ENCODE measurements at regions not wholly inside any gene's neighbourhood (a gene's known extent, or its start where the extent isn't known, plus 50 kb on each side); places are given as distances from the start of the nearest gene placed in this dataset.

DNA sequence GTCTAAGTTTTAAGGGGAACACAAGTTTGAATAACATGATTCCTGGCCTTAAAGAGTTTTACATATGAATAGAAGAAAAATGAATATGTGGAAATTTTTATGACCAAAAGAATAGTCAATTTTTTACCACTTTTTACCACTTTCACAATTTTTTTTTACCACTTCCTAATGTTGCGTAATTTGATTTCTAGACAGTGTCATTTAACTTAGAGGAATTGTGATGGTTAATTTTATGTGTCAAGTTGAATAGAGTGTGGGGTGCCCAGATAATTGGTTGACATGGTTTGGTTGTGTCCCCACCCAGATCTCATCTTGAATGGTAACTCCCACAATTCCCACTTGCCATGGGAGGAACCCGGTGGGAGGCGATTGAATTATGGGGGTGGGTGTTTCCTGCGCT, 416.6 kb downstream of the KIF4B start:
- DNase-seq = no peak

DNA sequence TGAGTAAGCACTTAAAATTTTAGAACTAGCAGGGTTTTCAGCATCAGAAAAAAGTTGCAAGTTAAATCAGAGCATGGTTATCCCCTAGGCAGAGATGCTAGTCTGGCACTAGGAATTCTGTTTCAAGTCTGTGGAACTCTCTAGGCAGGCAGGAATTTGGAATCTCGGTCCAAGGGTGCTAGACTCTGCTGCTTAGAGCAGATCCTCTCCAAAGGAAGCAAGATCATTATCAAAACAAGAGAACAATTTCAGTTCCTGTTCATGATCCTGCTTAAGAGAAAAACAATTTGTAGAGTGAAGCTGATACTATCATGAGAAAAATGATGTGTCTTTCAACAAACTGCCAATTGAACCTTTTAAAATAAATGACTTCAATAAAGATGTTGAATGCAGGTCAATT, 420.7 kb downstream of the KIF4B start:
- DNase-seq = no peak

DNA sequence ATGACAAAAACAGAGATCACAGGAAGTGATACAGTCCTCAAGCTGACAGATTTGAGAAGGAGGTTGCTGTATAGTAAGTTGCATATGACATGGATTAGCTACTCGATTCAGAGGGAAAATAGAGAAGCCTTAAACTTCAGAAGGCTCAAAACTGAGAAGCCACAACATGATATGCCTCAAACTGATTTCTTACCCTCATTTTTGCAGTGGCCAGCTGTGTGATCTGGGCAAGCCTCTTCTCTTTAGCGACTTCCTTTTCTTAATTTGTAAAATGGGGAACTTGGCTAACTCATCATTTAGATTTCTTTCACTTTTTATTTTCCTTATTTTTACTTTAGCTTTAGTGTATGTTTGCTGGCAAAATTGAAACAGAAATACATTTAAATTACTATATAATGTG, 421.1 kb downstream of the KIF4B start:
- no peak for DNase-seq

DNA sequence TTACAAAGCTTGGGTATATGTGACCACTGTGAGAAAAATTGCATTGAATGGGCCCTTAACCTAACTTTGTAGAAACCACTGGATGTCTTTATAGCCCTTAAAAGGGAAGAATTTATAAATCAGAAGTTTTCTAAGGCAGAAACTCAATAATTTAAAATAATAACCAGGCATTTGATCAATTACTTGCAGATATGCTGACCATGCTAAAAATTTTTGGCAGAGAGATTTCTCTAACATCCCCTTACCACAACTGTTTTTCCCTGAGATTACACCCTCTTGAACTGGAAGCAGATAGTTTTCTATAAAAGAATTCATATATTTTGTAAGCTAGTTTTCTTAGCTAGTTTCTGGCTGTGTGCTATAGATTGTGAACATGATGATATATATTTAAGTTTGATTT, 428.3 kb downstream of the KIF4B start:
- no peak for DNase-seq

DNA sequence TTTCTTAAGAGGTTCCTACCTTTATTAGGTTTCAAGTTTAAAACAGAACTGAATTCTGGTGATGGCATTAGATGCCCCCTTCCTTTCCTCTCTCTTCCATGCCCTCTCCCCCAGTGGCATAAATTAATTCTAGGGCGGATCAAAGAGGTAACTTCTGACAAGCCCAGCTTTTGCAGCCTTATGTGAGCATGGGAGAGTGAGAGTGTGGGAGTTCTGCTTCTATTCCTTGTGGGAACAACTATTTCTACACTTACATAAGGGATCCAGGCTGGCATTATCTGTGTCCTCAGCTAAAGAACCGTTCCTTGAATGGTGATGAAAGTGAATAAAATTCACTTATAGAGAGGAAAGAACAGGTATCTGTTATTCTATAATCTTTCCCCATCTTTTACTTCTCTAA, 437.6 kb downstream of the KIF4B start:
- DNase-seq = no peak

DNA sequence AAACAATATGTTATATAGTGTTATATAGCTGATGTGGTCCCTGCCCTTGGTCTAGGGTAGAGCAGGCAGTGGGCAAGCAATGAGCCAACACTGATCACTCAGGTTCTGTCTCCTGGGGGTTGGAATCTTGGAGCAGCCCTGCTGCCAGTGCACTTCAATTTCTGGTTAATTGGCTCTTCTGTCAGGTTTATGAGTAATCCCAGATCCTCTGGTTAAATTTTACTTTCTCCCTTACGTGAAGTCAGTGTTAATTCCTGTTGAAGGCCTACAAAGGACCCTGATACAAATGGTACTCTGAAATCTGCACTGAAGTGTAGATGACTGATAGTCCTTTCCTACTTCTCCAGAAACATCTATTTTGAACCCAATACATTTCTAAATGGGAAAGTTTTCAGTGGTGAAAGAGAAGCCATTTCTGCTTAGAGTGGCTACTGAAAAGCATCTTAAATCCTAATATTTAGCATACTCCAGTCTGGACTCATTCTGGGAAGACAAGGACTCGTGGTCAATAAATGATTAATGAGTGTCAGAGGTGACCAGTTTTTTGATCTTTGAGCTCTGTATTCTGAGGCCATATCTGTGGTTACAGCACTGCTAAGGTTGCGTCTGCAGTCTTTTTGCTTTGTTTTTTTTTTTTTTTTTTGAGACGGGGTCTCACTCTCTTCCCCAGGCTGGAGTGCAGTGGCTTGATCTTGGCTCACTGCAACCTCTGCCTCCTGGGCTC, 442.4 kb downstream of the KIF4B start:
- no peak for DNase-seq

DNA sequence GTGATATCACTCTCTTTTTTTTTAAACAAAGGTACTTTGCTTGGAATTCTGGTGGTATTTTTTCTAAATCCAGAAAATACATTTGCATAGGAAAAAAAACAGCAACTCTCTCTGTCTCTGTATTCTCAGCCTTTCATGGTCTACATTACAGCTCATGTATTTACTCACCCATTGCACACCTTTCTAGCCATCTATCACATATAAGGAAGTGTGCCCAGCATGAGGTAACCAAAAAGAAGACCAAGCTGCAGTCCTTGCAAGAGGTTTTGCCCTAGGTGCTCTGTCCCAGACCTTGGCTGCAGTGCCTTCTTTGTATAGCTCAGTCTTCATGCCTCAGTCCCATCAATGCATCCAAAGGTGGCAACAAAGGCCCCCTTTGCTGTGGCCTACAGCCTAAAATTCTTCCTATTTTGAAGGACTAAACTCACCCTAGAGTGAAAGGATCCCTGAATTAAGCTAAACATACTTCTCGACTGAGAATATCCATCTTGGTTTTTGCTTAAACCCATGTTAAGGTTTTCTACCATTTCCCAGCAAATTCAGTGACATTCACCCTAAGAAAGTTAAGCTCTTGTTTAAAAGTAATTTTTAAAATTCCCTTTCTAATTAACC, 446.4 kb downstream of the KIF4B start:
- no peak for DNase-seq

DNA sequence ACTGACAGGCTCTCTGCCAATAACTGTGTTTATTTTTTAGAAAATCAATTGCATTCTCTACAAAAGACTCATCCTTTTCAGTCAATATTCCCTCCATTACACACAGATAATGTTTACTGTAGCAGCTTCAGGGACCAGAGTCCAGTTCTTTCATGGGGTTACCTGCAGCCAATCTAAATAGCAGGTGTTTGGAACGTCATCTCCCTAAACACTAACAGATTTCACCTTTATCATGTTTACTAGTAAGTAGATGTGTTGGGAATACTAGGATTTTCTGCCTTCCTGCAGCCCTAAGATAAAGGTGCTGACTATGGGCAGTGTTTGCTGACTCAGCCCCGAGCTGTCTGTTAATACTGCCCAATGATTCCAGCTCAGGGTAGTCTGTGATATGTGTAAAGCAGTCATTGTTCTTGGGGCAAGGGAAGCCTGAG, 447.0 kb downstream of the KIF4B start:
- no peak for DNase-seq

DNA sequence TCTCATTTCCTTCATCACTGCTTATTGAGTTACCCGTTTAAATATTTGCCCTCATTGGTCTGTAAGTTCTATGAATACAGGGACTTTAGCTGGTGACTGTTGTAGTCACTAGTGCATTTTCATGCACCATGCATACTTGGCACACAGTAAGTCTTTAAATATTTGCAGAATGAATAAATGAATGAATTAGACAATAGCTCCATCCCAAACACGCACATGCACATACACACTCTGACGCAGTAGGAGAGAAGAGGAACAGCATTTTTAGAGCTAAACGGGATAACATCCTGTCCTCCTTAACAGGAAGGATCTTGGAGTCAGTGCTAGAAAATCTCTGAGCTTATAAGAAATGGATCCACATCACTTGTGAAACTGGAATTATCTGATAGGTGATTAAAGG, 447.7 kb downstream of the KIF4B start:
- DNase-seq = no peak

DNA sequence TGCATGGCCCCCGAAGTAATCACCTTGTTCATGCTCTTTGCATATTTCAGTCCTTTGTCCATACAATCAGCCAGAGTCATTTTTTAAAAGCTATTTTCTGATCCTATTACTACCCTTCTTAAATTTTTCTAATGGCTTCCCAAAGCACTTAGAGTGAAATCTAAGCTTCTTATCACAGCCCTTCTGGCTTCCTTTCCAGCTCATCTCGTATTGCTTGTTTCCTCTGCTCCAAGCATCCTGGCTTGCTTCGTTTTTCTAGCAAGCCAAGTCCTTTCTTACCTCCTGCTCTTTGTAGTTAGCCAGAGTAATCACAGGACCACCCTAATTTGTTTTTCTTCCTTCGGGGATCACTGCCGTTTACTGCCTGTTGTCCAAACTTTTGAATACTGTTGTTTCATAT, 453.3 kb downstream of the KIF4B start:
- no peak for DNase-seq

DNA sequence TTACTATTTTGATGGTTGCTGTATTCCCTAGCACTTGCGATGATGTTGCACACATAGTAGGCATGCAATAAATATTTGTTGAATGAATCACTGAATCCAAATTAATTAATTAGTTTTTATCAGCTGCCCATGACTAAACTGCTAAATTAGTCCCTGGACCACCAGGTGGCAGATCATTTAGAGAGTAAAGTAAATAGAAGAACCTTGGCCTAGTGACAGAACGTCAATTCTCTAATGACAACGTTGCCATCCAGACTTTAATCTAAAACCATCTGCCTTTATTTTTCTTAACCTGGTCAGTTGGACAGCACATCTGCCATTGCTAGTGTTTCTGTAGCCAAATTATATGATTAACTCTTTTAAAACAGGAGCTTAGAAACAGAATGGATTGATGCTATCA, 457.5 kb downstream of the KIF4B start:
- DNase-seq = peak; percentile 54

DNA sequence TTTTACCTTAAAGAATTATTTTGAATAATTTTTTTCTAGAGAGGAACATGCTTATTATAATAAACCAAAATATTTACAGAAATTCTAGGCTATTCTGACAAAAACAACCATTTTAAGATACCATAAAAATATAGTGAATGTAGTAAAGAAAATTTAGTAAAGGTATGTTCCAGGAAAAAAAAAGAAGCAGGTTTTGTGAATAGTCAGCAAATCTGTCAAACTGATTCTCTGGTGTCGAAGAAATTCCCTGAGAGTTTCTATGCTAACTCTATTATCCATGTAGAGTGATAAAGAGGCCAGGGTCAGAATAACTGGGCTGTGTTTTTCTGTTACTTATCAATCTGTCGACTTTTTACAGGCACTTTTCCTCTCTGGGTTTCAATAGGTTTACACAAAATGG, 459.2 kb downstream of the KIF4B start:
- DNase-seq = no peak

DNA sequence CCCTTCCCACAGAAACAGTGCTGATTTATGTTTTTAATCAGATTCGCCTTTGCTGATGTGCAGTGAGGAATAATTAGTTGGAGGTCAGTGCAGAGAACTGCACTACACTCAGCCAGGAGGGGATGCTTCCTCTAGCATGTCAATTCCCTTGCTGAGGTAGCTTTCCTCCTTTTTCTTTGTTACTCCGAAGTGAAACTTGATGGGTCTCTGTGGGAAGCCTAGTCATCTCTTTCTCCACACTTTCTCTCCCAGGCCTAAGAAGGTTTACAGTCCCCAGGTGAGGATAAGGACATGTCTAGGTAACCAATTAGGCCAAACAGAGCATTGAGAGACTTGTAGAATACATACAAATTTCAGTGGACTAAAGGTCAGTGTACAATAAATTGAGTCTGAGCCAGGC, 461.8 kb downstream of the KIF4B start:
- no peak for DNase-seq

DNA sequence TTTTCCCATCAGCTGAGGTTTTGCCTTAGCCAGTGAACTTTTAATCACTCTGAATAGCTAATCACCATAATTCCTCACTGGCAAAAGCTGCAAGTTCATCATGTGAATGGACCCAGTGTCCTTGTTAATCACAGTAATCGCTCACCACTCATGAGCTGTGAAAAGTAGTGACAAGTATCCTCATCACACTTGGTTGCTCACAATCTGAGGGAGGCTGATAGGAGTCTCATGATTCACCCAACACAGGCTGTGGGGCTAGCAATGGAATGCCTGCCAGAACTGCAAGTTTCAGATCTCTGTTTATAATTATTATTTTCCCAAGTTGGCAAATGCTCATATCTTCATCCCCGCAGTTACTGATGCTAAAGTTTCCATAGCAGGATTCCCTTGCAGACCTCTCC, 467.2 kb downstream of the KIF4B start:
- DNase-seq = no peak

DNA sequence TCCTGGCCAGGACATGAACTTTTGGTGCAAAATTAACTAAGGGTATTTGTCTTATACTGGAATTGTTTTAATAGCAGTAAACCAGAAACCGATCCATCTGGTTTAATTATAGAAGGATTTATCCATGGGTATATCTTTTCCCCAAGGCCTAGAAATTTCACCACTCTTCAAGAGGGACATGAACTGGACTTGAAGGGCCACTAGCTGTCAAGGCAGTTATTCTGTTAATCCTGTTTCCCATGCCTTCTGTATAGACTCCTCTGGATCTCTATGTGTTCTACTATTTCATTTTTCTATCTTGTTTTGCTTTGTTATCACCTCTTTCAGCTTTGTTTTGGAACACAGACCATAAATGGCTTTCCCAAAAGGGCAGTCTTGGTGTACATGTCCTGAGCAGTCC, 467.6 kb downstream of the KIF4B start:
- DNase-seq = no peak

DNA sequence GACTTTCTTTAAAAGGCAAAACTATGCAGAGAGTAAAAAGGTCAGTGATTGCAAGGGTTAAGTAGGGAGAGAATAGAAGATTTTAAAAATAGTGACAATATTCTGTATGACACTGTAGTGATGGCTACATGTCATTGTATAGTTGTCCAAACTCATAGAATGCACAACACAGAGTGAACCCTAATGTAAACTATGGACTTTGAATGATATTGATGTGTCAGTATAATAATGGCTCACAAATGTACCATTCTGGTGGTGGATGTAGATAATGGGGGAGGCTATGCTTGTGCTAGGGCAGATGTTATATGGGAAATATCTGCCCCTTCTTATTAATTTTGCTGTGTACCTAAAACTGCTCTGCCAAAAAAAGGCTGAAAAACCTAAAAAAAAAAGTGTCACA, 468.9 kb downstream of the KIF4B start:
- no peak for DNase-seq

DNA sequence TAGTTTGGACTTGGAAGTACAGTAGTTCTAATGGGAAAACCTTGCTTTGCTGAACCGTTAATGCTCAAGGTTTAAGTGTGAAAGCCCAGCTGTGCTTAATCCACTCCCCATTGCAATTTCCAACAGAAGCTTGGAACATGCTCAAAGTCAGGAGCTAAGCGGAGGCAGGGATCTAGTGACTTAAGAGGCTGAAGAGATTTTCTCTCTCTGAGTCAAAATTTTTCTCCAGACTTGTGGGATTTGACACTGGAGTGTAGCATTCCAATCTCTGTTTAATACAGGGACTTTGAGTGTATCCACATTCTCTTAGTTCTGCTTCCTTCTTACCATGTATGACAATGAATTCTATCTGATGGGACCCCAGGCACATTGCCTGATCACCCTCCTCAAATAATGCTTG, 471.8 kb downstream of the KIF4B start:
- no peak for DNase-seq

DNA sequence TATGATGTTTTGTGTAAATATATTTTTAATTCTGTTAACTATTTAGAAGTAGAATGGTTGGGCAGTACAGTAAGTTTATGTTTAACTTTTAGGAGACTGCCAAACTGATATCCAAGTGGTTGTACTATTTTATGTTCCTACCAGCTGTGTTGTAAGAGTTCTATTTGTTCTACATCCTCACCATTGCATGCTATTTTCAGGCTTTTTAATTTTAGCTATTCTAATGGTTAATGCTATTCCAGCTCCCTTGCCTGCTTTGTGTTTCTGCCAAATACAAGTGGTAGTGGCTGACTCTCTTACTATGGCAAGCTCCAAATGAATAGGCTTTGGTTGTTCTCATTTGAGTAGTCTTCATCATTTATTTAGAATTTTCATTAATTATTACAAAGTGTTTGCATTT, 476.4 kb downstream of the KIF4B start:
- DNase-seq = no peak

DNA sequence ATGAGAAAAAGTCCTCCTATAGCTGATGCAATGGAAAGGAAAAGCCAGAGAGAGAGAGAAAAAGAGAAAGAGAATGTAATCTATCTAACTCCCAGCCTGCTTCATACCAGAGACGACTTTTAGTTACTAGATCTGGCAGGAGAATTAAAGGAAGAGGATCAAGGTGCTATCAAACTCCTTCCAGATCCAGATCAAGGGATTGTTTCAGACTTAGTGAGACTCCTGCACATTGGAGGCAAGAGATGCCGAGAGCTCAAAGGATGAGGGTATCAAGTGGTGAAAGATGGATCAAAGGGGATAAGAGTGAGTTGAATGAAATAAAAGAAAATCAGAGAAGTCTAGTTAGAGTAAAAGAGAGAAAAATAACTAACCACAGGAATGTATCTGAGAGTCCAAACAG, 478.6 kb downstream of the KIF4B start:
- DNase-seq = no peak

DNA sequence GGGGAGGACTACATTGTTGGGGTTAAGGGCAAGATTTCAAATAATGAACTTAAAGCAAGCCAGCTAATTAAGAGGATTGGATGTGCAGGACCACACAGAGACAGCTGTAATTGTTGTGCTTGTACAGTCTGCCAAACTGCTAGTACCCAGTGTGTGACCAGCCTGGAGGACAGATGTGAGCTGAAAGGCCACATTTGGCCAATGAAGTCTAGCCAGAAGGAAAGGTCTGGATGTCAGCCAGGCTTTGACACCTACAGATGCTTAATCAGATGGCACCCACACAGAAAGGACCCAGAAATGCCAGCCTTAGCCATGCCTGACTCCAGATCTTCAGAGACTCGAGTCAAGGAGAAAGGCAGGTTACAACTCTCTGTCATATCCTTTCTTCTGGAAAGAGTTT, 491.1 kb downstream of the KIF4B start:
- DNase-seq = no peak

DNA sequence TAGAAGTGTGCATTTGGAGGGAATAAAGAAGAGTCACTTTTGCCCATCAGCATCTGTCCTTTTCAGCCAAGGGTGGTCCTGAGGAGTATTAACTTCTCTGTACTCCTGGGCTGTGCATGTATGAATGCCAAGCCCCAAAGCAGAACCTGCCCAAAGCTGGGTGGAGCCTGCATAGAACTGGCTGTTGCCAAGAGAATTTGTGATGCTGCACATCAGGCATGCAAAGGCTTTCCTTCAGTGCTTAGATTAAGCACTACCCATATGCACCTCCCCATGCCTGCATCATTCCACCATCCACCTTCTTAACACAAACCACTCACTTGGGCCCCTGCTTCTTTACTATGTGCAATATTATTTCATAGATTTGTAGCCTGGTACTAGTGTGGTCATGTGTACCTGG, 493.8 kb downstream of the KIF4B start:
- DNase-seq = no peak

DNA sequence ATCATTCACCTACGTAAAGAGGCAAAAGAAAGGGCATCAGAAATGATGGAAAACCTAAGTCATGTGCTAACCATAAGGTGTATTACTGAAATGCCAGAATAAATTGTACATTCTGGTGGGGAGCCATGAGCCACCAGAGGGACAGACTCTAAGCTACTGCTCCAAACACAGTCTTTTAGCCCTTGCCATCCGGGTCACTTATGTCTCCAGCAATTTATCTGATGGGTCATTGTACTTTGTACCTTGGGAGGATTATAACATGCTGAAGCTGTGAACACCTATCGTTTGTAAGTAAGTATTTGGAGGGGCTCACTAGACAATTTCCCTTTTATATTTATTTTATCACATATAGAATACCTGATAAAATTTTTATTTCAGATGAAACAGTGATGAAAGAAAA, 495.1 kb downstream of the KIF4B start:
- DNase-seq = no peak

DNA sequence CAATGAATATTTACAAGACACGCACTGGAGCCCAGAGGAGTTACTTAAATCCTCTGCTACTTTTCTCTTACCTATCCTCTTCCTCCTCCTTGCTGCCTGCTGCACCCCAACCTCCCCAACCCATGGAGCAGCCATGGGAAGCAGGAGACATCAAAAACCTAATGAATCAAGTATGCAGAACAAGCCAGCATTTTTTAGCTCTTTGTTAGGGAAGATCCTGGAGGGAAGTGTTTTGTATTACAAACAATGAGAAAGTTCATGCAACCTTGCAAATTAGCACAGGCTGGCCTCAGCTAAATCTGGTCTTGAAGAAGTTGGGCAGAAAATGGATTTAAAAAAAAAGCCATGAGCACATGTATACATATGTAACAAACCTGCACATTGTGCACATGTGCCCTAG, 498.8 kb downstream of the KIF4B start:
- DNase-seq = no peak

DNA sequence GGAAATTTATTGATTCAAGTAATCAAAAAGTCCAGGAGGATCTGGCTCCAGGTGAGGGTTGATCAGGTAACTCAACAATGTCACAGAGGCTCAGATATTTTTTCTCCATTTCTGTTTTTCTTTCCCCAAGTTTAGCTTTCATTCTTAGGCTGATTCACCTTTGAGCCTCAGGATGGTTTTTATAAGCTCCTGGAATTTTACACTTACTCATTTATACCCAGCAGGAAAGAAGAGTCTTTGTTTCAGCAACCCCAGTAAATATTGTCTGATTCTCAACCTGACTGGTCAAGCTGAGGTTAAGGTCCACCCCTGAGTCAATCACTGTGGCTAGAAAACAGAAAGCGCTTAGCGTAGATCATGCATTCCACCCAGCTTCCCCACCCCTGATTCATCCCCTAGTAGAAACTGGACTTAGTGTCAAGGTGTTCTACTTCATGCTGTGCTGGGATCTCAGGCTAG, 500.6 kb downstream of the KIF4B start:
- DNase-seq = no peak

DNA sequence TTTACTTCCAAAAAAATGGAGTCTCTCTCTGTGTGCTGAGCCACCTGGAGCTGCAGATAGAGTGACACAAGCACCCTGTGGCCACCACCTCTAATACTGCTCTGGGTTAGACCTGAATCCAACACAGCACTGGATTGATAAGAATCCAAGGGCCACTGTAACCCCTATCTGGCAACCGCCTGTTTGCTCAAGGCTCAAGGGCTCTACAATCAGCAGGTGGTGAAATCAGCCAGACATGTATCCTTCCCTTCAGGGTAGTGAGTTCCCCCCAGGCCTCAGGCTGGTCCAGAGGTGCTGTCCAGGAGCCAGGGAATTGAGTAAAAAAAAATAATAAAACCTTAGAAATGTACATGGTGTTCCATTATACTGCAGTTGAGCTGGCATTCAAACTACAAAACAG, 509.0 kb downstream of the KIF4B start:
- no peak for DNase-seq

Measured in NCI-H1105 treated with DMSO at 0.1 percent for 48 hours (cell line).